ENCODE measurements at regions not wholly inside any gene's neighbourhood (a gene's known extent, or its start where the extent isn't known, plus 50 kb on each side); places are given as distances from the start of the nearest gene placed in this dataset.

GRCh38 chr6:124879992-124880355 lies 82.3 kb upstream of the RNF217 start (continued):
- TF ChIP-seq MEIS2 (CRISPR knock-in tag; IDR thresholded peaks at IDR 0.05), result no peak
- TF ChIP-seq TRIM22 (IDR thresholded peaks at IDR 0.05), result no peak
- no peak for TF ChIP-seq MNT (IDR thresholded peaks at IDR 0.05)
- no peak for TF ChIP-seq ZNF629 (CRISPR knock-in tag; conservative IDR thresholded peaks at IDR 0.05)

GRCh38 chr6:124881898-124882578 lies 80.2 kb upstream of the RNF217 start:
- no peaks in the 10 kb centered on the region for H3K9me3 ChIP-seq (ENCODE audit: low read length)
- no peak for FAIRE-seq
- 1% methylated on average over 4 of the region's 4 CpGs for WGBS (ENCODE audit: low lambda C conversion rate)
- H3K4me2 ChIP-seq (ENCODE audit: low read depth, low read length), result no peak overlapping the region
- H3K9ac ChIP-seq (ENCODE audit: insufficient read depth, low read depth, low read length), result no peak overlapping the region
- ChIA-PET POLR2A (no interaction called here), CTCF (ENCODE audit: low intra/inter-chr PET ratio, low total read pairs) (no interaction called here)
- no peaks in the 10 kb centered on the region for H3K79me2 ChIP-seq (ENCODE audit: insufficient read depth, low read length)
- no TSS peak for BruUV-seq (replicated peaks)
- intact Hi-C loops (cut with micrococcal nuclease; ENCODE audit: unreplicated experiment) (no loop called here), in situ Hi-C loops (cut with HindIII; ENCODE audit: extremely low pct_ligation_motif_present, low pct_unique_long_range_greater_than_20kb) (no loop called here)
- H3K27ac ChIP-seq (ENCODE audit: extremely low read length, insufficient read depth, low read length), result no peak overlapping the region
- no peak overlapping the region for H2AFZ ChIP-seq (ENCODE audit: low read length)
- H3K27me3 ChIP-seq (ENCODE audit: control insufficient read depth in 1 of 2, insufficient read depth in 2 of 2, low read length in 2 of 2), result peaks cover 0 to 2% of the 10 kb centered on the region in 2 experiments; a peak in 1 of 5 replicates
- no peaks in the 10 kb centered on the region for H3K4me1 ChIP-seq (ENCODE audit: insufficient read depth, low read length)
- no peak overlapping the region for H3K4me3 ChIP-seq (replicated peaks in 1 of 3; ENCODE audit: insufficient read depth in 1 of 3, low read depth in 2 of 3, low read length in 3 of 3)
- no peak for ATAC-seq
- DNase-seq (ENCODE audit: low spot score), result no peak
- no peaks in the 10 kb centered on the region for H3K36me3 ChIP-seq (replicated peaks in 1 of 2; ENCODE audit: control insufficient read depth in 1 of 2, insufficient read depth in 2 of 2, low read length in 2 of 2)
- H4K20me1 ChIP-seq (ENCODE audit: insufficient read depth, low read length), result no peaks in the 10 kb centered on the region
- TF ChIP-seq RNF219 (CRISPR knock-in tag; IDR thresholded peaks at IDR 0.05) (no peak), HOXA5 (CRISPR knock-in tag; IDR thresholded peaks at IDR 0.05) (no peak), HBP1 (CRISPR knock-in tag; IDR thresholded peaks at IDR 0.05; ENCODE audit: low read depth) (no peak), CSRNP1 (CRISPR knock-in tag; IDR thresholded peaks at IDR 0.05) (no peak), NBN (conservative IDR thresholded peaks at IDR 0.05) (no peak), ZNF564 (CRISPR knock-in tag; IDR thresholded peaks at IDR 0.05) (no peak), ZBTB25 (CRISPR knock-in tag; IDR thresholded peaks at IDR 0.05) (no peak)

Measured in HepG2 (cell line).